Duodenal mucosa (tissue), 2 donors: ENCODE measurements at regions not wholly inside any gene's neighbourhood (a gene's known extent, or its start where the extent isn't known, plus 50 kb on each side); places are given as distances from the start of the nearest gene placed in this dataset.

Experiments used
- H3K27ac ChIP-seq: one replicate; pipeline ENCODE4 v1.7.0; 2013; ENCODE audit warnings: low read depth, low read length
- H3K27me3 ChIP-seq, 2 donors: one replicate each; pipeline ENCODE4 v1.7.0; 2013; ENCODE audit warnings: low read length in 2 of 2, control low read depth in 1 of 2; ENCODE audit not compliant: insufficient read depth in 2 of 2, control insufficient read depth in 1 of 2
- H3K36me3 ChIP-seq, 2 donors: one replicate each; pipeline ENCODE4 v1.7.0; 2013; ENCODE audit warnings: low read length in 2 of 2, control low read depth in 1 of 2; ENCODE audit not compliant: insufficient read depth in 2 of 2, control insufficient read depth in 1 of 2
- H3K4me1 ChIP-seq, 2 donors: one replicate each; pipeline ENCODE4 v1.7.0; 2013; ENCODE audit warnings: low read length in 2 of 2, control low read depth in 1 of 2; ENCODE audit not compliant: insufficient read depth in 2 of 2, control insufficient read depth in 1 of 2
- H3K4me3 ChIP-seq, 2 donors: one replicate each; pipeline ENCODE4 v1.7.0; 2013; ENCODE audit warnings: low read length in 2 of 2, low read depth in 1 of 2
- H3K9ac ChIP-seq, 2 donors: one replicate each; pipeline ENCODE4 v1.7.0; 2013; ENCODE audit warnings: low read length in 2 of 2, low read depth in 1 of 2
- H3K9me3 ChIP-seq, 2 donors: one replicate each; pipeline ENCODE4 v1.7.0; 2013; ENCODE audit warnings: low read length in 2 of 2, control low read depth in 1 of 2; ENCODE audit not compliant: control insufficient read depth in 1 of 2

GRCh38 chr13:105127732-105128131 lies 1407.7 kb downstream of the EFNB2 start:
- Histone ChIP-seq H3K36me3 (no peaks in the 10 kb centered on the region), H3K4me3 (no peak overlapping the region)

GRCh38 chr13:105121221-105121620 lies 1414.2 kb downstream of the EFNB2 start:
- Histone ChIP-seq H3K36me3 (no peaks in the 10 kb centered on the region), H3K27ac (no peak overlapping the region), H3K9ac (no peak overlapping the region), H3K27me3 (no peaks in the 10 kb centered on the region), H3K9me3 (no peaks in the 10 kb centered on the region), H3K4me1 (no peaks in the 10 kb centered on the region), H3K4me3 (no peak overlapping the region)

More at GRCh38 chr13:105127732-105128131, 1407.7 kb downstream of the EFNB2 start:
- Histone ChIP-seq H3K4me1 (no peaks in the 10 kb centered on the region), H3K27me3 (no peaks in the 10 kb centered on the region), H3K9ac (no peak overlapping the region), H3K9me3 (no peaks in the 10 kb centered on the region), H3K27ac (no peak overlapping the region)

GRCh38 chr13:105118426-105118985 lies 1417.0 kb downstream of the EFNB2 start:
- Histone ChIP-seq H3K27ac (no peak overlapping the region), H3K9ac (no peak overlapping the region), H3K36me3 (no peaks in the 10 kb centered on the region), H3K27me3 (no peaks in the 10 kb centered on the region), H3K4me1 (no peaks in the 10 kb centered on the region), H3K4me3 (no peak overlapping the region), H3K9me3 (no peaks in the 10 kb centered on the region)

DNA sequence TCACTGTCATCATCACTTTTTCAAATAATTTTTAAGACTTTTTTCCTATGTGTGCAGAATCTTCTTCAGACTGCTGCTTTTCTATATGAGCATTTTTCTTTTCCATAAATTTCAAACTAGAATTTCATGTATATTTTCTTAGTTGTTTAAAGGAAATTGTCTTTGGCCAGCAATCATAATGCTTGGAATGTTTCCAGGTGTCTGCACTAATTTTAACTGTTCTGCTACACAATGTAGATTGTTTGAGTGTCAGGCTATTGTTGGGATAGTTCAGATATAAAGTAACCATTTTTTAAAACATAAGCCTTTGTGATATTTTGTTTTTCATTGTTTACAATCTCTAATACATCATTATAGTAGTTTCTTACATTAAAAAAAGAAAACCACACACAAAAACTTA lies 1418.5 kb downstream of the EFNB2 start:
- no peak overlapping the region for H3K4me3 ChIP-seq
- H3K9me3 ChIP-seq, result no peaks in the 10 kb centered on the region
- H3K4me1 ChIP-seq, result no peaks in the 10 kb centered on the region
- H3K27ac ChIP-seq, result no peak overlapping the region
- H3K36me3 ChIP-seq, result no peaks in the 10 kb centered on the region
- no peaks in the 10 kb centered on the region for H3K27me3 ChIP-seq
- H3K9ac ChIP-seq, result no peak overlapping the region

GRCh38 chr13:105112561-105112960 lies 1422.9 kb downstream of the EFNB2 start:
- Histone ChIP-seq H3K4me1 (no peaks in the 10 kb centered on the region), H3K27me3 (no peaks in the 10 kb centered on the region), H3K4me3 (no peak overlapping the region), H3K9ac (no peak overlapping the region), H3K27ac (no peak overlapping the region), H3K9me3 (no peaks in the 10 kb centered on the region), H3K36me3 (no peaks in the 10 kb centered on the region)

DNA sequence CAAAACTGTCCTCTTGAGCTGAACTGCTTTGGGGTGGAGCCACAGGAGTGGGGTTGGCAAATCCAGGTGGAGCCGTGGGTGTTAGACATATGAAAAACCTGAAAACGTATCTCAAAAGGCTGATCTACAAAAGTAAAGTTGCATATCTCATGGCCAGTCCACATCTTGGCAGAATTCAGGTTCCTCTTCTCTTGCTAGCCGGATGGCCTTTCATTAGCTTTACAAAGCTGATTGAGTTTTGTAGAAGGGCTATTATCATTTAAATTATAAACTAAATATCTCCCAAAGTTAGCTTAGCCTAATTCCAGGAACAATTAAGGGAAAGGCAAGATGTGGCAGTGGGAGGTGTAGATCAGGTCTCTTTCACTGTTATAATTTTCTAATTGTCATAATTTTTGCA lies 1427.7 kb downstream of the EFNB2 start:
- Histone ChIP-seq H3K36me3 (no peaks in the 10 kb centered on the region), H3K4me3 (no peak overlapping the region), H3K9ac (no peak overlapping the region)

DNA sequence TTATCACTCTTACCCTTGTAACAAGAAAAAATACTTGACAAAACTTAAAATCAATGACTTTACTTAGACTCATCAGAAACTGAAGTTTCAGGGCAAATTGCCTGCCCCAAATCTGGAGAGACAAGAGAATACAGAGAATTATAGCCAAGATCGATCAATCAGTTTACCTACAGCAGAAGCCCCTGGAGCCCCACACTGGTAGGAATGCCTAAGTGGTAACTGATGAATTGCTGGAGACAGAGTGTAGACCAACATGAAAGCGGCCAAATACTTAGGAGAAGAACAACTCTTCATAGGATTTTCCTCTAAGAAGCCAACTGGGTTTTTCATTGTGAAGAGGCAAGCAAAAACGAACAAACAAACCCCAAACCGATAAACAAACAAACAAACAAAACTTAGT lies 1430.0 kb downstream of the EFNB2 start:
- no peaks in the 10 kb centered on the region for H3K27me3 ChIP-seq
- H3K36me3 ChIP-seq, result no peaks in the 10 kb centered on the region
- H3K9ac ChIP-seq, result no peak overlapping the region
- no peaks in the 10 kb centered on the region for H3K9me3 ChIP-seq
- H3K27ac ChIP-seq, result no peak overlapping the region
- H3K4me3 ChIP-seq, result no peak overlapping the region
- H3K4me1 ChIP-seq, result no peaks in the 10 kb centered on the region

More for the DNA sequence above, 1427.7 kb downstream of the EFNB2 start:
- no peaks in the 10 kb centered on the region for H3K9me3 ChIP-seq
- no peaks in the 10 kb centered on the region for H3K27me3 ChIP-seq
- no peaks in the 10 kb centered on the region for H3K4me1 ChIP-seq
- H3K27ac ChIP-seq, result no peak overlapping the region

DNA sequence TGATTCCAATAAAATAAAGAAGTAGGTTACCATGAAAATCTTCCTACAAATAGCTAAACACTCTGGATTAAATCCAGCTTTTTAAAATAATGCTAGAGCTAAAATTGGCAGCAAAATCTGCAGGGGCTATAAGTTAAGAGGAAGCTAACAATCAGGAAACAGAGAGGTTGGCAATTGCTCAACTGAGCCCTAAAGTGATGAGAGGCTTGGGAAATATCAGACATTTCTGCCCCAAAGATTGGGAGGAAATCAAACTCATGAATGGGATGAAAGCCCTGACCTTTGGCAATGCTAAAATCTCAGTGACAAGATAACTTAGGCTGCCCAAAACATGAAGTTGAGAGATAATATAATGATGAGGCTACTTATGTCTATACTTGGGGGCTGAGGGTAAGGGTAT lies 1437.9 kb downstream of the EFNB2 start:
- no peaks in the 10 kb centered on the region for H3K4me1 ChIP-seq
- H3K4me3 ChIP-seq, result no peak overlapping the region
- no peaks in the 10 kb centered on the region for H3K9me3 ChIP-seq
- no peaks in the 10 kb centered on the region for H3K36me3 ChIP-seq
- H3K9ac ChIP-seq, result no peak overlapping the region
- no peaks in the 10 kb centered on the region for H3K27me3 ChIP-seq
- H3K27ac ChIP-seq, result no peak overlapping the region

- no peak overlapping the region for H3K4me3 ChIP-seq
- H3K27me3 ChIP-seq, result no peaks in the 10 kb centered on the region
- no peak overlapping the region for H3K9ac ChIP-seq
Observed at GRCh38 chr13:105089858-105090643, 1445.4 kb downstream of the EFNB2 start.

GRCh38 chr13:105087945-105088344 lies 1447.5 kb downstream of the EFNB2 start:
- Histone ChIP-seq H3K27ac (no peak overlapping the region), H3K9me3 (no peaks in the 10 kb centered on the region), H3K36me3 (no peaks in the 10 kb centered on the region), H3K27me3 (no peaks in the 10 kb centered on the region), H3K4me1 (no peaks in the 10 kb centered on the region), H3K4me3 (no peak overlapping the region), H3K9ac (no peak overlapping the region)

More at GRCh38 chr13:105089858-105090643, 1445.4 kb downstream of the EFNB2 start:
- Histone ChIP-seq H3K27ac (no peak overlapping the region), H3K4me1 (no peaks in the 10 kb centered on the region), H3K36me3 (no peaks in the 10 kb centered on the region), H3K9me3 (no peaks in the 10 kb centered on the region)
